ENCODE measurements at regions not wholly inside any gene's neighbourhood (a gene's known extent, or its start where the extent isn't known, plus 50 kb on each side); places are given as distances from the start of the nearest gene placed in this dataset.
"Not testable (repeated sequence)": the region's sequence is repeated elsewhere in the genome, so short reads cannot be mapped to it uniquely, and the experiment has no call there.

DNA sequence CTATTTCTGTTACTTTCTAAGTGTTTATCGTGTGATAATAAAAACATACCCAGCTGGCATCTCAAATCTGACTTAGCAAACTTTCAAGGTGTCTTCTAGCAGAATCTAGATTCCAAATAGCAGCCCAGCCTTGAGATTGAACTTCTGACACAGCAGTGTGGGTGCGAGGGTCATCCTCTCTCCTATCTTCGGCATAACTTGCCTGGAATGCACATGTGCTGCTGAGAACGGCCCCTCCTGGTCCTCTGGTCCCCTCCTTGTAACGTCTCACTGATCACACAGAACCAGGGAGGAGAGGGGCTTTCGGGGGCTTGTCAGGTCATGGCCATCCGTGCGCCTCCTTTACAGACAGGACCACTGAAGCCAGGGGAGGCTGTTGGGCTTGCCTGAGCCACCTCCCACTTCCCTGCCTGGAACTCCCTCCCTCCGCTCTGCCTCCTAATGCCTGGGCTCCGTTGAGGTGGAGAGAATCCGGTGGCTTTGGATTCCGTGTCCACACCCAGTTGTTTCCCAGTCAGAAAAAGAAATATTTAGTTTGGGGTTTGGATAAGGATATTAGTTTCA, 344.4 kb upstream of the C2CD4B start:
- FAIRE-seq = no peak

DNA sequence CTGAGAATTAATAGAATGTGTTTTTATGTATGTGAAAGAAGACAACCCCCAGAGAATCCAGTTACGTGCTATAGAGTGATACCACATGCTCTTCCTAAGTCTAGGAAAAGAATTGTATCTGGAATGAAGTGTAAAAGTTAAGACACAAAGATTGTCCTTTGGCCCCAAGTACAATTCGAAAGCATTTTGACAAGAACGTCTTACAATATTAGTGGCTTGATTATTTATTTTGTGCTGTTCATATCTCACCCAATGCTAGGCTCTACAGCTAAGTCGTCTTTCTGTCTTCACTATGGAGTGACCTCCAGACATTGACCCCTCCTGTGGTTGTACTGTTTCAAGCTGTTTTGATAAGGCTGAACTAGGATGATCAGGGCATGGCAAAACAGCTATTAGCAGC, 345.7 kb upstream of the C2CD4B start:
- TF ChIP-seq POLR2A (IDR thresholded peaks at IDR 0.05; ENCODE audit: low read depth, low read length) = no peak
- TF ChIP-seq TAF1 (IDR thresholded peaks at IDR 0.05; ENCODE audit: low read depth, low read length) = no peak
- TF ChIP-seq POLR2AphosphoS5 (IDR thresholded peaks at IDR 0.05; ENCODE audit: low read depth, low read length) = no peak
- no peak for TF ChIP-seq POU2F2 (IDR thresholded peaks at IDR 0.05; ENCODE audit: low read depth, low read length)
- no peak for TF ChIP-seq SPI1 (IDR thresholded peaks at IDR 0.05; ENCODE audit: low read depth, low read length)
- no peak for TF ChIP-seq PAX5 (IDR thresholded peaks at IDR 0.05; ENCODE audit: insufficient read depth, low read length, severe bottlenecking)
- FAIRE-seq (no peak), DNase-seq (ENCODE audit: insufficient read length, low spot score) (no peak)

More for the DNA sequence above, 344.4 kb upstream of the C2CD4B start:
- DNase-seq (ENCODE audit: insufficient read length, low spot score) = no peak
- no peak for TF ChIP-seq POU2F2 (IDR thresholded peaks at IDR 0.05; ENCODE audit: low read depth, low read length)
- TF ChIP-seq POLR2A (IDR thresholded peaks at IDR 0.05; ENCODE audit: low read depth, low read length) = no peak
- no peak for TF ChIP-seq POLR2AphosphoS5 (IDR thresholded peaks at IDR 0.05; ENCODE audit: low read depth, low read length)
- no peak for TF ChIP-seq TAF1 (IDR thresholded peaks at IDR 0.05; ENCODE audit: low read depth, low read length)
- TF ChIP-seq SPI1 (IDR thresholded peaks at IDR 0.05; ENCODE audit: low read depth, low read length) = no peak
- TF ChIP-seq PAX5 (IDR thresholded peaks at IDR 0.05; ENCODE audit: insufficient read depth, low read length, severe bottlenecking) = no peak

GRCh38 chr15:62512904-62513303, 347.8 kb upstream of the C2CD4B start:
- FAIRE-seq = no peak
- no peak for TF ChIP-seq POU2F2 (IDR thresholded peaks at IDR 0.05; ENCODE audit: low read depth, low read length)
- DNase-seq (ENCODE audit: insufficient read length, low spot score) = no peak

- DNase-seq (ENCODE audit: insufficient read length, low spot score) (no peak), FAIRE-seq (no peak)
- no peak for TF ChIP-seq PAX5 (IDR thresholded peaks at IDR 0.05; ENCODE audit: insufficient read depth, low read length, severe bottlenecking)
- TF ChIP-seq POU2F2 (IDR thresholded peaks at IDR 0.05; ENCODE audit: low read depth, low read length) = no peak
- no peak for TF ChIP-seq TAF1 (IDR thresholded peaks at IDR 0.05; ENCODE audit: low read depth, low read length)
- no peak for TF ChIP-seq POLR2AphosphoS5 (IDR thresholded peaks at IDR 0.05; ENCODE audit: low read depth, low read length)
Observed at GRCh38 chr15:62513893-62514292, 348.8 kb upstream of the C2CD4B start.

DNA sequence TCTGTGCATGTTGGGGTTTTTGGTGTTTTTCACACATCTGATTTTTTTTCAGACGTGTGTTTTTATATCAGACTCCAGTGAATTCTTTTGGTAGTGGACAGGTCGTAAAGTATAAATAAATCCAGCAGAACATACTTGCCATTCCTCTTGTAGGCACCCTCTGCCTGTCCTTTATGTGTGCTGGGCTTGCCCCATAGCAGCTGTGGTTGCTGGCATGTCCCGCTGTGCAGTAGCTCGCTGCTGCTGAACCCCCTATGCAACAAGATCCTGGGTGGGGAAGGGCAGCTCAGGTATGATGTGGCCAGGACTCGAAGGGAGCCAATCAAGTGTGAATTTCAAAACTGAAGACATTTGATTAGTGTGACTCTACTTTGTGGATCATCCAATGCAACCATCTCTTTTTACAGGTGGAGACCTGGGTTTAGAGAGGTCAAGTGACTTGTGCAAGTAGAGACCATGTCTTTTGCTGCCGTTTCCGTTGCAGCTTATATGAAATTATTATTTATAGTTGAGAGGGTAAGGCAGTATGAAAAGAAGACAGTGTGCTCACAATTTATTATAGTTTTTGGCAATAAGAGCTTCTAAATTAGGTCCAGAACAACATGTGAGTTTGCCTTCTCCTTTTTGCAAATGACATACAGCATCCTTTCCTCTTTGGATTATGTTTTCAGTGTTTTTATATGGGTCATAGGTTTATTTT, 350.8 kb upstream of the C2CD4B start:
- no peak for TF ChIP-seq PAX5 (IDR thresholded peaks at IDR 0.05; ENCODE audit: insufficient read depth, low read length, severe bottlenecking)
- no peak for TF ChIP-seq POU2F2 (IDR thresholded peaks at IDR 0.05; ENCODE audit: low read depth, low read length)
- no peak for TF ChIP-seq POLR2A (IDR thresholded peaks at IDR 0.05; ENCODE audit: low read depth, low read length)
- no peak for TF ChIP-seq SPI1 (IDR thresholded peaks at IDR 0.05; ENCODE audit: low read depth, low read length)
- TF ChIP-seq POLR2AphosphoS5 (IDR thresholded peaks at IDR 0.05; ENCODE audit: low read depth, low read length) = no peak
- no peak for TF ChIP-seq TAF1 (IDR thresholded peaks at IDR 0.05; ENCODE audit: low read depth, low read length)
- no peak for DNase-seq (ENCODE audit: insufficient read length, low spot score)
- FAIRE-seq = no peak

DNA sequence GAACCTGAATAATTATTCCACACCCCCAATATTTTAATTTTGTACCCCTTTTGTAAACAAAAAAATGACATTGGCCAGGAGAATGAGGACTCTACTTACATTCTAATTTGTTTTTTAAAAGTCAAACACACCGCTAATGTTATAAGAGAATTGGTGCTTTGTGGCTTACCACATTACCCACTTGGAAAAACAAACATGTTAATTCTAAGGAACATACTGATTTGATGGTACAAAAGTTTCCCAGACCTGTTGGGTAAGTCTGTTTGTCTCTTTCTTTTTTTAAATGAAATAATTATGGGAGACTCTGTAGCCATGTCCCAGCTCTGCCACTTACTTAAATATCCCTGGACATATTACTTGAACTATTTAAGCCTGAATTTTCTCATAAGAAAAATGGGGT, 352.5 kb upstream of the C2CD4B start:
- TF ChIP-seq SPI1 (IDR thresholded peaks at IDR 0.05; ENCODE audit: low read depth, low read length) = no peak
- TF ChIP-seq POLR2A (IDR thresholded peaks at IDR 0.05; ENCODE audit: low read depth, low read length) = no peak
- no peak for TF ChIP-seq TAF1 (IDR thresholded peaks at IDR 0.05; ENCODE audit: low read depth, low read length)
- no peak for TF ChIP-seq POLR2AphosphoS5 (IDR thresholded peaks at IDR 0.05; ENCODE audit: low read depth, low read length)
- TF ChIP-seq PAX5 (IDR thresholded peaks at IDR 0.05; ENCODE audit: insufficient read depth, low read length, severe bottlenecking) = no peak
- TF ChIP-seq POU2F2 (IDR thresholded peaks at IDR 0.05; ENCODE audit: low read depth, low read length) = no peak
- FAIRE-seq (no peak), DNase-seq (ENCODE audit: insufficient read length, low spot score) (no peak)

DNA sequence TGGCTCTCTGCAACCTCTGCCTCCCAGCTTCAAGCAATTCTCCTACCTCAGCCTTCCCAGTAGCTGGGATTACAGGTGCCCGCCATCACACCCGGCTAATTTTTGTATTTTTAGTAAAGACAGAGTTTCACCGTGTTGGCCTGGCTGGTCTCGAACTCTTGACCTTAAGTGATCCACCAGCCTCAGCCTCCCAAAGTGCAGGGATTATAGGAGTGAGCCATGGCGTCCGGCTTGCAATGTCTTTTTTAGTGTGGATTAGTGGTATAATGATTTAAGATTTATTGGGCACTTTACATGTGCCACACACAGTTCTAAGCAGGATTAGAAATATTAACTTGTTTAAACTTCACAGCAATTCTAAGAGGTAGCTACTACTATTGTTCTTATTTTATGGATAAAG, 353.6 kb upstream of the C2CD4B start:
- DNase-seq (ENCODE audit: insufficient read length, low spot score); FAIRE-seq: not testable (repeated sequence)

DNA sequence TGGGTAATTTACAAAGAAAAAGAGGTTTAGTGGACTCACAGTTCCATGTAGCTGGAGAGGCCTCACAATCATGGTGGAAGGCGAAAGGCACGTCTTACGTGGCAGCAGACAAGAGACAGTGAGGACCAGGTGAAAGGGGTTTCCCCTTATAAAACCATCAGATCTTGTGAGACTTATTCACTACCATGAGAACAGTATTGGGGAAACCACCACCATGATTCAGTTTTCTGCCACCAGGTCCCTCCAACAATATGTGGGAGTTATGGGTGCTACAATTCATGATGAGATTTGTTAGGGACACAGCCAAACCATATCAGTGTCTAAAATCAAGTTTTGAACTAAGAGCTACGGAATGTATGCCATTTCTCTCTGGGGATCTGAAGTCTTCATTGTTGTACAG, 354.8 kb upstream of the C2CD4B start:
- TF ChIP-seq POLR2AphosphoS5 (IDR thresholded peaks at IDR 0.05; ENCODE audit: low read depth, low read length) (no peak), SPI1 (IDR thresholded peaks at IDR 0.05; ENCODE audit: low read depth, low read length) (no peak), TAF1 (IDR thresholded peaks at IDR 0.05; ENCODE audit: low read depth, low read length) (no peak), POU2F2 (IDR thresholded peaks at IDR 0.05; ENCODE audit: low read depth, low read length) (no peak), PAX5 (IDR thresholded peaks at IDR 0.05; ENCODE audit: insufficient read depth, low read length, severe bottlenecking) (no peak), POLR2A (IDR thresholded peaks at IDR 0.05; ENCODE audit: low read depth, low read length) (no peak)
- FAIRE-seq (no peak), DNase-seq (ENCODE audit: insufficient read length, low spot score) (no peak)

DNA sequence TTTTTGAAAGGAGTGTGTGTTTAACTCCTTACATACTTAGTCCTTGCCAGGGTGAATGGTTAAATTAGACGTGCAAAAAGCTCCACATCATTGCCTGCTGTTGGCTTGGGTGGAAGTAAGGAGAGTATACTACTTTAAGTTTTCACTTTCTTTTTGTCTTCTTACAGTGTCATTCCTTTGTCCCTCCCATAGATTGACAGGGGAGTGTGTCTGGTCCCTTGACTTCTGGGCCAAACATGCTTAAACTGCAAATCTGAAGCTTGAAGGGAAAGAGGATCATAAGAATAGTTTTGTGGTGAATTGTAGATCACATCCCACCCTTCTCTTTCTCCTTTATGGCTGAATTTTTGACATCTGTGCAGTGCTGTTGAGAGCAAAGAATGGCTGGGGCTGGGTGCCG, 355.8 kb upstream of the C2CD4B start:
- no peak for TF ChIP-seq SPI1 (IDR thresholded peaks at IDR 0.05; ENCODE audit: low read depth, low read length)
- no peak for TF ChIP-seq POLR2A (IDR thresholded peaks at IDR 0.05; ENCODE audit: low read depth, low read length)
- TF ChIP-seq TAF1 (IDR thresholded peaks at IDR 0.05; ENCODE audit: low read depth, low read length) = no peak
- no peak for TF ChIP-seq POLR2AphosphoS5 (IDR thresholded peaks at IDR 0.05; ENCODE audit: low read depth, low read length)
- TF ChIP-seq POU2F2 (IDR thresholded peaks at IDR 0.05; ENCODE audit: low read depth, low read length) = no peak
- no peak for TF ChIP-seq PAX5 (IDR thresholded peaks at IDR 0.05; ENCODE audit: insufficient read depth, low read length, severe bottlenecking)
- DNase-seq (ENCODE audit: insufficient read length, low spot score) (no peak), FAIRE-seq (no peak)

- FAIRE-seq = no peak
- TF ChIP-seq POLR2AphosphoS5 (IDR thresholded peaks at IDR 0.05; ENCODE audit: low read depth, low read length) (no peak), POU2F2 (IDR thresholded peaks at IDR 0.05; ENCODE audit: low read depth, low read length) (no peak), POLR2A (IDR thresholded peaks at IDR 0.05; ENCODE audit: low read depth, low read length) (no peak), PAX5 (IDR thresholded peaks at IDR 0.05; ENCODE audit: insufficient read depth, low read length, severe bottlenecking) (no peak), TAF1 (IDR thresholded peaks at IDR 0.05; ENCODE audit: low read depth, low read length) (no peak), SPI1 (IDR thresholded peaks at IDR 0.05; ENCODE audit: low read depth, low read length) (no peak)
- no peak for DNase-seq (ENCODE audit: insufficient read length, low spot score)
Observed at GRCh38 chr15:62521396-62521795, 356.3 kb upstream of the C2CD4B start.
